ENCODE measurements at regions not wholly inside any gene's neighbourhood (a gene's known extent, or its start where the extent isn't known, plus 50 kb on each side); places are given as distances from the start of the nearest gene placed in this dataset.
"Not testable (repeated sequence)": the region's sequence is repeated elsewhere in the genome, so short reads cannot be mapped to it uniquely, and the experiment has no call there.

GRCh38 chr12:68434391-68435298 is 102.5 kb upstream of the MDM1 start:
- DNase-seq (ENCODE audit: extremely low read depth, low read depth) = no peak
- no peak for TF ChIP-seq CTCF (IDR thresholded peaks at IDR 0.05; ENCODE audit: low read depth, low read length)

DNA sequence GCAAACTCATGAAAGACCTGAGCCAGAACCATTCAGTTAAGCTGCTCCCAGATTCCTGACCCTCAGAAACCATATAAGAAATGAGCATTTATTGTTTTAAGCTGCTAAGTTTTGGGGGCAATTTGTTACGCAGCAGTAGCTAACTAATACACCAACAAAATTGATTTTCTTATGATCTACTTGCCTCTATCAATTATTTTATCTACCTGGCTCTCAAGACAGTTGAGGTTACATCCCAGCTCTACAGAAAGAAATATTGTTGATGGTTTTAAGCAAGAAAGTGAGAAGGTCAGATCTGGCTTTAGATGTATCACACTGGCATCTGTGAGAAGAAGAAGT is 103.1 kb upstream of the MDM1 start:
- no peak for TF ChIP-seq CTCF (IDR thresholded peaks at IDR 0.05; ENCODE audit: low read depth, low read length)
- DNase-seq (ENCODE audit: extremely low read depth, low read depth) = no peak

- no peak for TF ChIP-seq CTCF (IDR thresholded peaks at IDR 0.05; ENCODE audit: low read depth, low read length)
- no peak for DNase-seq (ENCODE audit: extremely low read depth, low read depth)
These were observed 103.7 kb upstream of the MDM1 start for GRCh38 chr12:68435816-68436215.

DNA sequence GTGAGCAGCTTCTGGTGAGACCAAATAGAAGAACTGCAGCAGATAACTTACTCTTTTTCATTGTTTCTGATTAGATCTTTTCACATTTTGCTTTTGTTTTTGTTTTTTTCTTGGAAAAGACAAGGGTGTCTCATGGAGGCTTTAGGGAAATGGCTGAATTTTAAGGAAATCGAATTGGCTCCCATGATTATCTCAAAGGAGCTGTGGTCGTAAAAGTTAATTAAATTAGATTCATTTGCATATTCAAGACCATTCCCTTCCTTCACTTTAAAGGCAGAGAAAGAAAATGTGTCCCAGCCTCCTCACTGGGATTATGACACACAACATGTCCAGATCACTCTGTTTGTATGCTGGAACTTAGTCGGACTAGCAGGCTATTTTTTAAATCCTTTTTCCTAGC is 106.4 kb upstream of the MDM1 start:
- no peak for TF ChIP-seq CTCF (IDR thresholded peaks at IDR 0.05; ENCODE audit: low read depth, low read length)
- no peak for DNase-seq (ENCODE audit: extremely low read depth, low read depth)

DNA sequence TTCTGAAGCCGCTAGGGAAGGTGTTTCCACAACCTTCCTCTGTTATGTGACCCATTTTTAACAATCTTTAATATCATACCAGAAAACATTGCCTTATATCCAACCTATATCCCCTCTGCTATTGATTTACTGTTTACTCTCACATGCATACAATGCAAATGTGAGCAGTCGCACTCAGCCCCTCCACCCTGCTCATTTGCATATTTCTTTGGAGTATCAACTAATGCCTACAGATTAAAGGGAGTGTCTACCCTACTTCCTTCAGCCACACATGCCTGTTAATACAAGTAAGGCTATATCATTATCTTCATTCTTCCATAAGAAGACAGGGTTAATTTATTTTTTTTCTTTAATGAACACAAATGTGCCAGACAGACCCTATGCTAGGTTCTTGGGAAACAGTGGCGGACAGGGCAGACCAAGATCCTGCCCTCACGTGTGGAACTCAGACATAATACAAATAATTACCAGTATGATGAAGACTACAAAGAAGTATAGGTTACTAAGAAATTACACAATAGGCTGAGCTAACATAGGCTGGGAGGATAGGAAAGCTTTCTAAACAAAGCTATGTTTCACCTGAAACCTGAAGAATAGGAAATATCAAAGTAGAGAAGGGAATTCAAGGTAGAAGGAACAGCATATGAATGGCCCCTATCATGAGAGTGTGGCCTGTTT is 107.3 kb upstream of the MDM1 start:
- DNase-seq (ENCODE audit: extremely low read depth, low read depth) = no peak
- TF ChIP-seq CTCF (IDR thresholded peaks at IDR 0.05; ENCODE audit: low read depth, low read length) = no peak

- DNase-seq (ENCODE audit: extremely low read depth, low read depth) = no peak
- TF ChIP-seq CTCF (IDR thresholded peaks at IDR 0.05; ENCODE audit: low read depth, low read length) = no peak
These were observed 108.0 kb upstream of the MDM1 start for GRCh38 chr12:68440068-68440581.

- TF ChIP-seq CTCF (IDR thresholded peaks at IDR 0.05; ENCODE audit: low read depth, low read length) = no peak
These were observed 109.0 kb upstream of the MDM1 start for GRCh38 chr12:68441167-68441566.

DNA sequence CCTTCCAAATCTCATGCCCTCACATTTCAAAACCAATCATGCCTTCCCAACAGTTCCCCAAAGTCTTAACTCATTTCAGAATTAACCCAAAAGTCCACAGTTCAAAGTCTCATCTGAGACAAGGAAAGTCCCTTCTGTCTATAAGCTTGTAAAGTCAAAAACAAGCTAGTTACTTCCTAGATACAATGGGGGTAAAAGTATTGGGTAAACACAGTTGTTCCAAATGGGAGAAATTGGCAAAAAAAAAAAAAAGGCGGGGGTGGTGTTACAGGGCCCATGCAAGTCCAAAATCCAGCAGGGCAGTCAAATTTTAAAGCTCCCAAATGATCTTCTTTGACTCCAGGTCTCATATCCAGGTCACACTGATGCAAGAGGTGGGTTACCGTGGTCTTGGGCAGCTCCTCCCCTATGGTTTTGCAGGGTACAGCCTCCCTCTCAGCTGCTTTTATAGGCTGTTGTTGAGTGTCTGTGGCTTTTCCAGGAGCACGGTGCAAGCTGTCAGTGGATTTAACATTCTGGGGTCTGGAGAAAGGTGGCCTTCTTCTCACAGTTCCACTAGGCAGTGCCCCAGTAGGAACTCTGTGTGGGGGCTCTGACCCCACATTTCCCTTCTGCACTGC is 110.3 kb upstream of the MDM1 start:
- not testable (repeated sequence) for DNase-seq (ENCODE audit: extremely low read depth, low read depth)

More at GRCh38 chr12:68441167-68441566, 109.0 kb upstream of the MDM1 start:
- no peak for DNase-seq (ENCODE audit: extremely low read depth, low read depth)

DNA sequence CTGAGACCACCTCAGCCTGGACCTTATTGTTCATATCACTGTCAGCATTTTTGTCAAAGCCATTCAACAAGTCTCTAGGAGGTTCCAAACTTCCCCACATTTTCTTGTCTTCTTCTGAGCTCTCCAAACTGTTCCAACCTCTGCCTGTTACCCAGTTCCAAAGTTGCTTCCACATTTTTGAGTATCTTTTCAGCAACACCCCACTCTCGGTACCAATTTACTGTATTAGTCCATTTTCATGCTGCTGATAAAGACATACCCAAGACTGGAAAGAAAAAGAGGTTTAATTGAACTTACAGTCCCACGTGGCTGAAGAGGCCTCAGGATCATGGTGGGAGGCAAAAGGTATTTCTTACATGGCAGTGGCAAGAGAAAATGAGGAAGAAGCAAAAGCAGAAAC is 111.5 kb upstream of the MDM1 start:
- DNase-seq (ENCODE audit: extremely low read depth, low read depth) = not testable (repeated sequence)
